ENCODE measurements at regions not wholly inside any gene's neighbourhood (a gene's known extent, or its start where the extent isn't known, plus 50 kb on each side); places are given as distances from the start of the nearest gene placed in this dataset.

GRCh38 chr7:53638517-53638916 lies 603.1 kb downstream of the POM121L12 start:
- intact Hi-C loops (cut with DNase I), result no loop called here
- TF ChIP-seq, protein P1, sequence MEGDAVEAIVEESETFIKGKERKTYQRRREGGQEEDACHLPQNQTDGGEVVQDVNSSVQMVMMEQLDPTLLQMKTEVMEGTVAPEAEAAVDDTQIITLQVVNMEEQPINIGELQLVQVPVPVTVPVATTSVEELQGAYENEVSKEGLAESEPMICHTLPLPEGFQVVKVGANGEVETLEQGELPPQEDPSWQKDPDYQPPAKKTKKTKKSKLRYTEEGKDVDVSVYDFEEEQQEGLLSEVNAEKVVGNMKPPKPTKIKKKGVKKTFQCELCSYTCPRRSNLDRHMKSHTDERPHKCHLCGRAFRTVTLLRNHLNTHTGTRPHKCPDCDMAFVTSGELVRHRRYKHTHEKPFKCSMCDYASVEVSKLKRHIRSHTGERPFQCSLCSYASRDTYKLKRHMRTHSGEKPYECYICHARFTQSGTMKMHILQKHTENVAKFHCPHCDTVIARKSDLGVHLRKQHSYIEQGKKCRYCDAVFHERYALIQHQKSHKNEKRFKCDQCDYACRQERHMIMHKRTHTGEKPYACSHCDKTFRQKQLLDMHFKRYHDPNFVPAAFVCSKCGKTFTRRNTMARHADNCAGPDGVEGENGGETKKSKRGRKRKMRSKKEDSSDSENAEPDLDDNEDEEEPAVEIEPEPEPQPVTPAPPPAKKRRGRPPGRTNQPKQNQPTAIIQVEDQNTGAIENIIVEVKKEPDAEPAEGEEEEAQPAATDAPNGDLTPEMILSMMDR (IDR thresholded peaks at IDR 0.05), result no peak
- TF ChIP-seq POLR2A (IDR thresholded peaks at IDR 0.05), result no peak

GRCh38 chr7:53641091-53641490 lies 605.7 kb downstream of the POM121L12 start:
- H3K4me1 ChIP-seq, result no peaks in the 10 kb centered on the region
- no peak overlapping the region for H3K4me3 ChIP-seq
- TF ChIP-seq, protein P1 (IDR thresholded peaks at IDR 0.05), result no peak
- no peak for TF ChIP-seq POLR2A (IDR thresholded peaks at IDR 0.05)
- H3K27me3 ChIP-seq, result no peaks in the 10 kb centered on the region
- H3K27ac ChIP-seq, result no peak overlapping the region
- peaks cover 0 to 3% (median 0%) of the 10 kb centered on the region in 3 donors for H3K9me3 ChIP-seq
- H3K36me3 ChIP-seq, result no peaks in the 10 kb centered on the region
- no peak for DNase-seq
- intact Hi-C loops (cut with DNase I), result no loop called here

More at GRCh38 chr7:53638517-53638916, 603.1 kb downstream of the POM121L12 start:
- no peak overlapping the region for H3K27ac ChIP-seq
- no peaks in the 10 kb centered on the region for H3K27me3 ChIP-seq
- no peak overlapping the region for H3K4me3 ChIP-seq
- no peaks in the 10 kb centered on the region for H3K4me1 ChIP-seq
- peaks cover 0 to 5% (median 0%) of the 10 kb centered on the region in 3 donors for H3K9me3 ChIP-seq
- DNase-seq, result no peak
- no peaks in the 10 kb centered on the region for H3K36me3 ChIP-seq

DNA sequence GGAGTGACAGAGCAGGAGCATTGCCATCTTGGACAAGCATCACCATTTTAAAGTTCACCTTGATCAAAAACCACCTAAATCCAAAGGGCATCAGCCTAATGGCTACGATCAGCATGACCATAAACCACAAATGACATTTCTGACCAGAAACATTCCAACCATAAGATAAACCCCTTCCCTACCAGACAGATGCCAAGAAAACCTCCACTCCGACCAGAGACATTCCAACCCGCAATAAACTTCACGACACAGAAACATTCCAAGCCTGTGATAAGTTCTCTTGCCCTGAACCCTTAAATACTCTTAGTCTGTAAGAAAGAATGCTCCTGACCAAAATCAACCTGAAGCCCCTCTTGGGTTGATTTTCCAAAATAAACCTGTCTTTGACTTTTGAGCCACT lies 606.9 kb downstream of the POM121L12 start:
- no peak for DNase-seq
- WGBS, 2 donors, result 83 to 90% methylated on average over 4 of the region's 4 CpGs
- TF ChIP-seq, protein P1 (IDR thresholded peaks at IDR 0.05), result no peak
- no peak for TF ChIP-seq POLR2A (IDR thresholded peaks at IDR 0.05)

GRCh38 chr7:53642866-53643265 lies 607.4 kb downstream of the POM121L12 start:
- 65 to 76% methylated on average over 2 of the region's 2 CpGs for whole genome bisulfite sequencing, 2 donors
- no peaks in the 10 kb centered on the region for H3K36me3 ChIP-seq
- H3K27ac ChIP-seq, result no peak overlapping the region
- no peak overlapping the region for H3K4me3 ChIP-seq
- no peaks in the 10 kb centered on the region for H3K4me1 ChIP-seq
- H3K9me3 ChIP-seq, result no peaks in the 10 kb centered on the region
- no peak for DNase-seq
- TF ChIP-seq, protein P1 (IDR thresholded peaks at IDR 0.05), result no peak
- no peak for TF ChIP-seq POLR2A (IDR thresholded peaks at IDR 0.05)
- H3K27me3 ChIP-seq, result no peaks in the 10 kb centered on the region
- intact Hi-C loops (cut with DNase I), result no loop called here

More for the DNA sequence above, 606.9 kb downstream of the POM121L12 start:
- intact Hi-C loops (cut with DNase I), result no loop called here
- H3K27ac ChIP-seq, result no peak overlapping the region
- no peaks in the 10 kb centered on the region for H3K4me1 ChIP-seq
- H3K9me3 ChIP-seq, result no peaks in the 10 kb centered on the region
- no peaks in the 10 kb centered on the region for H3K36me3 ChIP-seq
- no peak overlapping the region for H3K4me3 ChIP-seq
- no peaks in the 10 kb centered on the region for H3K27me3 ChIP-seq

- DNase-seq, result no peak
- H3K36me3 ChIP-seq, result no peaks in the 10 kb centered on the region
- no peak overlapping the region for H3K27ac ChIP-seq
- WGBS, 2 donors, result 79 to 93% methylated on average over 1 of the region's 1 CpG
- no peak for TF ChIP-seq POLR2A (IDR thresholded peaks at IDR 0.05)
- TF ChIP-seq, protein P1 (IDR thresholded peaks at IDR 0.05), result no peak
- no peaks in the 10 kb centered on the region for H3K9me3 ChIP-seq
- intact Hi-C loops (cut with DNase I), result no loop called here
- H3K27me3 ChIP-seq, result no peaks in the 10 kb centered on the region
- H3K4me3 ChIP-seq, result no peak overlapping the region
- H3K4me1 ChIP-seq, result peaks cover 0 to 4% (median 0%) of the 10 kb centered on the region in 3 donors
Observed at GRCh38 chr7:53656881-53657280, 621.4 kb downstream of the POM121L12 start.
